ENCODE measurements at regions not wholly inside any gene's neighbourhood (a gene's known extent, or its start where the extent isn't known, plus 50 kb on each side); places are given as distances from the start of the nearest gene placed in this dataset.

GRCh38 chr10:9757176-9757575 lies 1260.5 kb upstream of the CELF2 start:
- DNase-seq = no peak

GRCh38 chr10:9759596-9759995 lies 1258.1 kb upstream of the CELF2 start:
- DNase-seq = no peak

DNA sequence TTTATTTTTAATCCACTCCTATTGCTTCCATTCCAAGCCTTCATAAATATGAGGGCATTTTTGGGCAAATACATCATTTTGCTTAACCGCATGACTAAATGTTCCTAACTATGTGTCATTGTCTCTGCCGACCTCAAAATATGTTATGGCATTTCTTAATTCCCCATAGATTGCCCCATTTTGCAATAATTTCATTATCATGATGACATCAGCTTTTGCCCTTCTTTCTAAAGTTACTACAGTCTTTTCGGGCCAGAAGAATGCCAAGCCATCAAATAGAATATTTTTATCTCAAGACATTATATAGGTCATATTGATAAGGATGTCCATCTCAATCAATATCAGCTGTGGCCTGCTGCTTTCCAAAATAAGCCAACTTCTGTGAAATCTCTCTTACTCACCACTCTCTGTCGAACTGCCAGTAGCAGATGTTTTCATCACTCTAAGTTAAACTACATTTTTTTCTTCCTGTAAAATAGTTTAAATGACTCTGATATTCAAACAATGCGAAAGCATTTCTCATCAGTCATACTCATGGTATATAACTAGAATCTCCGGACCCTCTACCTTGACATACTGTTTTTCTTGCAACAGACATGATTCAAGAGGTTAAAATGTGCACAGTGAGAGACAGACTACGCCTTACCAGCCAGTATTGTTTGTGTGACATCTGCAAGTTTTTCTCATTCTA lies 1254.6 kb upstream of the CELF2 start:
- no peak for DNase-seq

DNA sequence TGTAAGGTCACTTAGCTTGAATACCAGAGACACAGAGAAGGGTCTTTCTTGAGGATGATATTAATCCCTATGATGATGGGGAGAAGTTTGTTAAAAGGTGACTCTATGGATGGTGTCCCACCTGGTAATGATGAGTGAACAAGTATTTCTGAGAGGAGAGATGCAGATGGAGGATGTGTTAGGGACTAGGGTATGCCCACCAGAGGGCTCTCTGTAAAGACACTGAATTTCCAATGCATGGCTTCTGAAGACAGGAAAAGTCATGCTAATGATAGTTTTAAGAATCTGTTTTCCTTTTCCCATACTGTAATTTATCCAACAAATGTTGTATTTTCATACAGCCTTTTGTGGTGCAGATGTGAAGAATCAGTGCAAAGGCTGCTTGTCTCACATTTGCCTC lies 1250.9 kb upstream of the CELF2 start:
- no peak for DNase-seq

GRCh38 chr10:9781666-9782065 lies 1236.0 kb upstream of the CELF2 start:
- DNase-seq = no peak

DNA sequence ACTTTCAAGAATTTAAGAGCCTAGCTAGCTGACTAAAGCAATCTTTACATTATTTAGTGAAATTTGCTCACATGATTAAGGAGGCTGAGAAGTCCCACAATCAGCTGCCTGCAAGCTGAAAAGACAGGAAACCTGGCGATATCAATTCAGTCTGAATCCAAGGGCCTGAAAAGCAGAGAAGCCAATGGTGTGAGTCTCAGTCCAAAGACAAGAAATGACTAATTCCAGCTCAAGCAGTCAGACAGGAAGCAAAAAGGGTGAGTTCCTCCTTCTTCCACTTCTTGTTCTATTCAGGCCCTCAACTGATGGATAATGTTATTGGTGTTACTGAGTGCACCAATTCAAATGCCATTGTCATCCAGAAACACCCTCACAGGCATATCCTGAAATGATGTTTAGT lies 1231.6 kb upstream of the CELF2 start:
- DNase-seq = no peak

GRCh38 chr10:9786576-9786975 lies 1231.1 kb upstream of the CELF2 start:
- no peak for DNase-seq

GRCh38 chr10:9789996-9790395 lies 1227.7 kb upstream of the CELF2 start:
- DNase-seq = no peak

GRCh38 chr10:9792181-9792580 lies 1225.5 kb upstream of the CELF2 start:
- no peak for DNase-seq

GRCh38 chr10:9796564-9796963 lies 1221.1 kb upstream of the CELF2 start:
- no peak for DNase-seq

GRCh38 chr10:9800011-9800410 lies 1217.7 kb upstream of the CELF2 start:
- no peak for DNase-seq

- no peak for DNase-seq
These were observed 1217.1 kb upstream of the CELF2 start for GRCh38 chr10:9800571-9800970.

DNA sequence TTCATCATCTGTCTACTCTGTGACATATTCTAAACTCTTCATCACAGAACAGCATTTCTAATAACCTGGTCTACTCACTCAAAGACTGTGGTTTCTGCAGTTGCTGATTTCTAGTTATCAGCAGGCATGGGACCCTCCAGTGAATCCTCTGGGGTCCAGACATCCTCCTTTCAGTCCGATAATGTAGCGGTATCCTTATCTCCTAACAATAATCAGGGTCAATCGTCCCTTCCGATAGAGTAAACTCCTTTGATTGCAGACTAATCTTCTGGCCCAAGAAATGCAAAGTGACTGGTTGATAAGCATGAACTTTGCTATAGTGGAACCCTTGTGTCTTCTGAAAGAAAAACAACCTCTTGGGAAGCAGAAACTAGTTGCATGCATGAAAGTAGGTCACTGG lies 1209.8 kb upstream of the CELF2 start:
- DNase-seq = no peak

DNA sequence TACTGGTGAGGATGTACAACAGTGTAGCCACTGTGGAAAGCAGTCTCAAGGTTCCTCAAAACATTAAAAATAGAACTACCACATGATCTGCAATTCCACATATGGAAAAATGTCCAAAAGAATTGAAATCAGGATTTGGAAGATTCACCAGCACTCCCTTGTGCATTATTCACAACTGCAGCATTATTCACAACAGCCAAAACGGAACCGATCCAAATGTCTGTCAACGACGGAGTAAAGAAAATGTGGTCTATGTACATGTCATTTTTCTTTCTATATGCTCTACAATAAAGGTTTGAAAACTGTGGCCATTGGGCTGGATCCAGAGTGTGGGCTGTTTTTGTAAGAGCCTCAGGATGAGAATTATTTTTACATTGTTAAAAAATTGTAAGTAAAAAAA lies 1206.1 kb upstream of the CELF2 start:
- no peak for DNase-seq

- no peak for DNase-seq
These were observed 1203.3 kb upstream of the CELF2 start for GRCh38 chr10:9814285-9814864.

DNA sequence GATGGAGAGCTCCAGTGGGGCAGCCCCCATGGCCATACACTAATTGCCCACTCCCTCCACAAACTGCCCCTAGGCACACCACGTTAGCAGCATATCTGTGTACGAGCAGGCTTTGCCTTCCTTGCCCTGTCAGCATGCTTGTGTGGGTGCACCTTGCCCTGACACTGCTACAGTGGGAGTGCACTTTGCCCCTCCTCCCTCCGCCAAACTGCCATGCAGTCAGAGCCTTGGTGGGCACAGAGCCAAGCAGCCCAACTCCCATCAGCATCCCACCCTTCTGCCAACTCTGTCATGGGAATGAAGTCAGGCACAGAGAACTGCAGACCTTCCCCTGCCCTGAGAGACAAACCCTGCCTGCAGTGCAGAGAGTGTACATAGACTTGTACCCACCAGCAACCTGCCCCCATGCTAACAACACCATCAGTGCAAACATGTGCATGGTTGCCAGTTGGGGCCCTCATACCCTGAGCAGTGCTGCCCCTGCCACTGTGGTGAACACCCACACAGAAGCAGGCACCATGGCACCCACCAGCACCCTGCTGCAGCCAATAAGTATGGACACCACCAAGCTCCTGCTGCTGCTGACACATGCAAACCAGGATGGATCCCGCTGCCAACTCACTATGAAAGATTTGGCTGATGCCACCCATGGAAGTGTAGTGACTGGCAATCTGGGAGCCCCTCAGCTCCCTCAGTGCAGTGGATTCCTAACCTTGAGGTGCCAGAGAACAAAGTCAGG lies 1197.7 kb upstream of the CELF2 start:
- DNase-seq = no peak

GRCh38 chr10:9823268-9823930 lies 1194.3 kb upstream of the CELF2 start:
- DNase-seq = no peak

DNA sequence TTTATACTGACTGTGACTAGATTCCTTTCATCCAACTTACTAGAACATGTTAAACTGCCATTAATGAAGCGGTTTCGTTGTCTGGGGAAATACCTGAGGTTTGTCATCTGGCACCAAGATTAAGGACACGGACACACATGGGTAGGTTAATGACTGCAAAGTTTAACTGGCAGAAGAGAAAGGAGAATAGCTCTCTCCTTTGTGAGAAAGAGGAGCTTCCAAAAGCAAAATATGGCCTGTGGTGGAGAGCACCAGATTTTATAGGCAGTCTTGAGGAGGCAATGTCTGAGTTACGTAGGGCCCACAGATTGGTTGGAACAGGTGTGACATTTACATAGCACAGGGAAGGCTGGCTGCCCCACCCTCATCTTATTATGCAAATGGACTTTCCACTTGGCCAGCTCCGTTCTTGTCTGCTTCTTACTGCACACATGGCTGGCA lies 1193.0 kb upstream of the CELF2 start:
- DNase-seq = no peak

DNA sequence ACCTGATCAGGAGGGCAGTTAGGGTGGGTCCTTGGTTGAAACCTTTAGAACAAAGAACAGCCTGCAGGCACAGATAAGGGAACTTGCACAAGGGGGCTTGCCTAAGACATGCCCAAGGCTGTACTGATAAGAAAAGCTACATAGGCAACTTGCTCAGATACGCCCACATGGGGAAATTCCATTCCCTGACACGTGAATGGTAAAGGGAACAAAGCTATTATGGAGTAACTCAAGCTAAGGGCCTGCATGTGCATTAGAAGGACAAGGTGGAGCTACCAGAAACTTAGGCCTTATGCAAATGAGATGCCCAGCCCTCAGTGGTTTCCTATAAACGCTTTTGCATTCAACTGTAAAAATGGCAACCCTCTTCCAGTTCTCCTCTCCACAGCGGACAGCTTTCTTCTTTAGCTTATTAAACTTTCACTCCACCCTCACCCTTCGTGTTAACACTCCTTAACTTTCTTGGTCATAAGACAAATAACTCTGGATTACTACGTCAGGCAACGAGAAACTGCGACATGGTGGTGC lies 1192.1 kb upstream of the CELF2 start:
- no peak for DNase-seq

DNA sequence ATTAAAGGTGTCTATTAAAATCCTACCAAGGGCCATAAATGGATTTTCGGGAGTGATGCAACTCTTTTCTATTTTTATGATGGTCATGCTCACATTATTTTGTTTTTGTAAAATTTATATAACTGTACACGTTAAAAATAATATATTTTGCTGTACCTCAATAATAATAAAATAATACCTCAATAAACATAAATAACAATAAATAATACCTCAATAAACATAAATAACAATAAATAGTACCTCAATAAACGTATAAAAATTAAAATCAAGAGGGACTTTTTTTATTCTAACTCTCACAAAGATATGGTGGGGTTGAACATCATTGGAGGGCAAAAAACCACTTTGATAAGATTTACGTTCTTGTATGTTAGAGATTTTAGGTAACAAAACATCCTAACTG lies 1189.6 kb upstream of the CELF2 start:
- no peak for DNase-seq

DNA sequence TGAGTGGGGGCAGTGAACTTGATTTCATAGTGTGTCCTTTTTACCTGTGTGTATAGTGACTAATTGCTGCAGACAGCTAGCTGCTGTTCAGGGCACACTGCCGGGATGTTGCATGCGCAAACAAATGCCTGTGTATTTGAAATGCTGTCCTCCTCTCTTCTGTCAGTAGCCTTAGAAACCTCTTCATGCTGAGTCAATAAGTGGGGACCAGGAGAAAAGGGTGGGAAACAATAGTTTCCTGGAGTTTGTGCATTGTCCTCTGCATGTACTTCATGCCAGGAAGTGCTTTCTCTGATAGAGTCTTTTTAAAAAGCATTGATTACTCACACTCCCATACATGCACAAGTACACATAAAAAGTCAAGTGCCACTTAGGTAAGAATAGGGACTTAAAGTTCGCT lies 1183.7 kb upstream of the CELF2 start:
- no peak for DNase-seq

DNA sequence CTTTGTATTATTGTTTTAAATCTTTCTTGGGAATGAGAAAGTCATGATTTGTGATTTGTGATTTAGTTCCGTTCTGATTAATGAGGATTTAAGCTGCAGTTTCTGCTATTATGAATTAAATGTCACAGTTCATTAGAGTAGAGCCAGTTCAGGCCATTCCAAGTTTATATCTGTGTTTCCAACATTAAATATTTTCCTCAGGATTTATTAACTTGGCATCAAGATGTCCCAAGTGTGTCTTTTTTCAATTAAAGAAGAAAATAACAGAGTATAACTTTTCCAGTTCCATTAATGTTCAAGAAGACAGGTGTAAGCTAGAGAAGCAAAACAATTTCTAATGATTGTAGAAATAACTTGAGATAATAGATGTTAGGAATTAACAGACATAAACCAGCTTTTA lies 1183.2 kb upstream of the CELF2 start:
- DNase-seq = no peak

- DNase-seq = no peak
These were observed 1172.6 kb upstream of the CELF2 start for GRCh38 chr10:9845075-9845474.

GRCh38 chr10:9848278-9848677 lies 1169.4 kb upstream of the CELF2 start:
- DNase-seq = no peak
